ENCODE measurements at regions not wholly inside any gene's neighbourhood (a gene's known extent, or its start where the extent isn't known, plus 50 kb on each side); places are given as distances from the start of the nearest gene placed in this dataset.

DNA sequence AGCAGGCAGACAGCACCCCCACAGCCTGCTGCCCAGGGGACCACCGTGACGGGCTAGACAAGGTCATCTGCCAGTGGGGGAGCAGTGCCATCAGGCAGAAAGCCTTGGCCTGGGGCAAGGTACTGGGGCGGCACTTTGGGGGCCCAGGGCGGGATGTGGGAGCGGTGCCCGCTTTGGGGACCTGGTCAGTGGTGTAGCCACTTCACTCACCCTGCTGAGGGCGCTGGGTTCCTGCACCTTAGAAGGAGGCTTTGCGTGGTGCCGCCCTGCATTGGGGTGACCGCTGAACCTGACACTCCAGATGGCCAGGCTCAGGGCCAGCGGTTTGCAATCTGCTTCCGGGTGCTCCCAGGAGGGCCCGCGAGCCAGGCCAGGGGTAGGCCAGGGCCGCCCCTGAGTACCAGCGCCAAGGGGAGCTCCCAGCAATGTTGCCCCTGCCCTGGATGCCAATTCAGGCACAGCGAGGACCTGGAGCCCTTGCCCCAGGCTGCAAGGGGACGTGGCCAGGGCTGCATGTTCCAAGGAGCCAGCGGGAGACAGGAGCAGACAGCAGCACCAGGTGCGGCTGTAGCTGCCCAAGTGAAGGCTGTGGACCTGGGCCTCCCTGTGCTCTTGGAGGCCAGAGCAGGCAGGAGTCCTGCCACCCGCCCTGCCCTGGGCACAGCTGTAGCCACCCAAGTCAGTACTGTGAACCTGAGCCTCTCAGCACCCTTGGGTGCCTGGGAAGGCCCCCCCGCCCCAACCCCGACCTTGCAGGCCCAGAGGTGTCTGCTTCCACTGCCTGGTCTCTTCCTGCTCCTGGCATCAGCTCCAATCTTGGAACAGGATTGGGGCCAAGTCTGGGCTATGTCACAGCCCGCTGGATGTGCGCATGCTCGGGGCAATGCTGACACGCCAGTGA is 550.7 kb downstream of the SLC6A15 start:
- no peaks in the 10 kb centered on the region for H3K27me3 ChIP-seq (ENCODE audit: control insufficient read depth, insufficient read depth, low read length)
- H3K9me3 ChIP-seq (ENCODE audit: control insufficient read depth in 2 of 3, insufficient read depth in 1 of 3, low read length in 3 of 3): no peaks in the 10 kb centered on the region
- FAIRE-seq (no peak), DNase-seq (peak in 1 of 5 donors; percentile 68)
- H3K4me3 ChIP-seq (ENCODE audit: low read length in 3 of 3): no peak overlapping the region
- no peak for TF ChIP-seq CTCF (IDR thresholded peaks at IDR 0.05; ENCODE audit: borderline replicate concordance, extremely low read depth, insufficient read depth)
- intact Hi-C loops (cut with DNase I): no loop called here
- H3K4me1 ChIP-seq (ENCODE audit: control insufficient read depth in 2 of 3, insufficient read depth in 2 of 3, low read depth in 1 of 3, low read length in 3 of 3): no peaks in the 10 kb centered on the region
- H3K9ac ChIP-seq (ENCODE audit: low read length in 3 of 3): no peak overlapping the region
- no peaks in the 10 kb centered on the region for H3K36me3 ChIP-seq (ENCODE audit: control insufficient read depth in 2 of 3, insufficient read depth in 3 of 3, low read length in 3 of 3)
- H3K27ac ChIP-seq (ENCODE audit: low read depth in 2 of 2, low read length in 2 of 2): no peak overlapping the region

DNA sequence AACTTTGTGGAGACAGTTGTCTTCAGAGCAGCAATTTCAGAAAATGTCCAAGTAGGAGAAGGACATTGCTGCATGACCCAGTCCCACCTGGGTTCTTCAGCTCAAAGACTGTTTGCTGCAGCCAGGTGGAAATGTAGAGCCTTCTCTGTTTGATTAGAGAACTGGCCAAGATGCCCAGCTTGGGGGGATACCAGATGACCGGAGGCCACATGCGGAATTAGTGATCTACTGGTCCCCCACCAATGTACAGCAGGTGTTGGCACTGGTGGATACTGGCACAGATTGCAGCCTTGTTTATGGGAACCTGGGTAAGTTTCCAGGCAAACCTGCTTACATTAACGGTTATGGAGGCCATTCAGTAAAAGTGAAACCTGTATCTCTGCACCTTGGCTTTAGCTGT is 555.3 kb downstream of the SLC6A15 start:
- Histone ChIP-seq H3K4me1 (ENCODE audit: control insufficient read depth in 2 of 3, insufficient read depth in 2 of 3, low read depth in 1 of 3, low read length in 3 of 3) (no peaks in the 10 kb centered on the region), H3K4me3 (ENCODE audit: low read length in 3 of 3) (no peak overlapping the region), H3K9me3 (ENCODE audit: control insufficient read depth in 2 of 3, insufficient read depth in 1 of 3, low read length in 3 of 3) (no peaks in the 10 kb centered on the region), H3K36me3 (ENCODE audit: control insufficient read depth in 2 of 3, insufficient read depth in 3 of 3, low read length in 3 of 3) (no peaks in the 10 kb centered on the region), H3K9ac (ENCODE audit: low read length in 3 of 3) (no peak overlapping the region), H3K27ac (ENCODE audit: low read depth in 2 of 2, low read length in 2 of 2) (no peak overlapping the region), H3K27me3 (ENCODE audit: control insufficient read depth, insufficient read depth, low read length) (no peaks in the 10 kb centered on the region)
- TF ChIP-seq CTCF (IDR thresholded peaks at IDR 0.05; ENCODE audit: borderline replicate concordance, extremely low read depth, insufficient read depth): no peak
- intact Hi-C loops (cut with DNase I): no loop called here
- DNase-seq (no peak), FAIRE-seq (no peak)

GRCh38 chr12:84356224-84356623 is 556.4 kb downstream of the SLC6A15 start:
- no peak overlapping the region for H3K9ac ChIP-seq (ENCODE audit: low read length in 3 of 3)
- H3K4me3 ChIP-seq (ENCODE audit: low read length in 3 of 3): no peak overlapping the region
- no peak overlapping the region for H3K27ac ChIP-seq (ENCODE audit: low read depth in 2 of 2, low read length in 2 of 2)
- intact Hi-C loops (cut with DNase I): no loop called here
- H3K36me3 ChIP-seq (ENCODE audit: control insufficient read depth in 2 of 3, insufficient read depth in 3 of 3, low read length in 3 of 3): no peaks in the 10 kb centered on the region
- TF ChIP-seq CTCF (IDR thresholded peaks at IDR 0.05; ENCODE audit: borderline replicate concordance, extremely low read depth, insufficient read depth): no peak
- FAIRE-seq (no peak), DNase-seq (no peak)
- no peaks in the 10 kb centered on the region for H3K4me1 ChIP-seq (ENCODE audit: control insufficient read depth in 2 of 3, insufficient read depth in 2 of 3, low read depth in 1 of 3, low read length in 3 of 3)
- H3K27me3 ChIP-seq (ENCODE audit: control insufficient read depth, insufficient read depth, low read length): no peaks in the 10 kb centered on the region
- H3K9me3 ChIP-seq (ENCODE audit: control insufficient read depth in 2 of 3, insufficient read depth in 1 of 3, low read length in 3 of 3): no peaks in the 10 kb centered on the region
